ENCODE measurements at regions not wholly inside any gene's neighbourhood (a gene's known extent, or its start where the extent isn't known, plus 50 kb on each side); places are given as distances from the start of the nearest gene placed in this dataset.
A peak's percentile ranks its signal among the peaks of the same experiment; 100 is the strongest.

- no peak for TF ChIP-seq THRAP3 (IDR thresholded peaks at IDR 0.05; ENCODE audit: borderline replicate concordance)
- TF ChIP-seq ZNF23 (CRISPR knock-in tag; IDR thresholded peaks at IDR 0.05), result no peak
- no peak for TF ChIP-seq HNRNPUL1 (IDR thresholded peaks at IDR 0.05; ENCODE audit: low read length)
- TF ChIP-seq, protein P1, sequence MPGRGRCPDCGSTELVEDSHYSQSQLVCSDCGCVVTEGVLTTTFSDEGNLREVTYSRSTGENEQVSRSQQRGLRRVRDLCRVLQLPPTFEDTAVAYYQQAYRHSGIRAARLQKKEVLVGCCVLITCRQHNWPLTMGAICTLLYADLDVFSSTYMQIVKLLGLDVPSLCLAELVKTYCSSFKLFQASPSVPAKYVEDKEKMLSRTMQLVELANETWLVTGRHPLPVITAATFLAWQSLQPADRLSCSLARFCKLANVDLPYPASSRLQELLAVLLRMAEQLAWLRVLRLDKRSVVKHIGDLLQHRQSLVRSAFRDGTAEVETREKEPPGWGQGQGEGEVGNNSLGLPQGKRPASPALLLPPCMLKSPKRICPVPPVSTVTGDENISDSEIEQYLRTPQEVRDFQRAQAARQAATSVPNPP (IDR thresholded peaks at IDR 0.05; ENCODE audit: borderline replicate concordance, insufficient read depth, insufficient read length), result no peak
- no peak for TF ChIP-seq TBP (optimal IDR thresholded peaks at IDR 0.05; ENCODE audit: low read depth, low read length)
- no peak for TF ChIP-seq NFE2L1 (tag; IDR thresholded peaks at IDR 0.05; ENCODE audit: borderline replicate concordance, low read depth)
- TF ChIP-seq TCF7 (IDR thresholded peaks at IDR 0.05; ENCODE audit: borderline replicate concordance), result no peak
Measured at GRCh38 chr15:96460106-96460505, 129.6 kb downstream of the NR2F2 start (continued).

- no peak overlapping the region for H2AFZ ChIP-seq (ENCODE audit: low read depth, low read length)
- no TSS peak for BruUV-seq (replicated peaks)
- peak in 1 of 2 experiments; percentile 46; a peak in 2 of 4 replicates for TF ChIP-seq RAD21 (CRISPR knock-in tag; conservative IDR thresholded peaks at IDR 0.05 in 1 of 2, IDR thresholded peaks at IDR 0.05 in 1 of 2)
- no peak for TF ChIP-seq ZNF146 (CRISPR knock-in tag; IDR thresholded peaks at IDR 0.05; ENCODE audit: unreplicated experiment)
- TF ChIP-seq CTCF (IDR thresholded peaks at IDR 0.05 in 2 of 3, conservative IDR thresholded peaks at IDR 0.05 in 1 of 3; ENCODE audit: insufficient read depth in 2 of 3, low read depth in 1 of 3, low read length in 3 of 3), result peak in 2 of 3 experiments; percentile 73 to 83; a peak in 4 of 6 replicates
- TF ChIP-seq PRDM10 (IDR thresholded peaks at IDR 0.05; ENCODE audit: partially characterized antibody), result peak; percentile 88
- FAIRE-seq, result no peak
- POLR2A ChIA-PET, result no interaction called here
- intact Hi-C loops (cut with micrococcal nuclease) (loop anchor here (5.0 kb wide), 1 partner anchor 106 kb away; no protein-coding TSS in a partner anchor), in situ Hi-C loops (cut with MboI) (no loop called here)
- ATAC-seq, result peak; percentile 48; the same call in 2 of the 3 replicates
- H3K4me3 ChIP-seq, result no peak overlapping the region
- H3K9me1 ChIP-seq (ENCODE audit: control insufficient read depth, insufficient read depth, low read length), result no peaks in the 10 kb centered on the region
- WGBS (ENCODE audit: insufficient coverage, low coverage, missing lambda C conversion rate), result 5% methylated on average over 21 of the region's 21 CpGs
- H3K4me2 ChIP-seq (ENCODE audit: insufficient read depth, low read length), result no peak overlapping the region
- no peaks in the 10 kb centered on the region for H3K9me3 ChIP-seq (replicated peaks; ENCODE audit: control insufficient read depth, insufficient read depth, low read depth, low read length)
- H3K27me3 ChIP-seq (ENCODE audit: control insufficient read depth in 2 of 2, insufficient read depth in 2 of 2, low read length in 2 of 2), result peaks cover 17 to 21% of the 10 kb centered on the region in 2 experiments; a peak in 4 of 5 replicates
- H3K4me1 ChIP-seq (replicated peaks in 1 of 2; ENCODE audit: control insufficient read depth in 2 of 2, insufficient read depth in 2 of 2, low read length in 2 of 2), result no peaks in the 10 kb centered on the region
- no peak overlapping the region for H3K9ac ChIP-seq (ENCODE audit: insufficient read depth in 1 of 2, low read depth in 2 of 2, low read length in 2 of 2)
- CTCF ChIA-PET (ENCODE audit: low intra/inter-chr PET ratio), result interaction anchor here (0.7 kb wide), 1 partner anchor 136 kb away, joined by 3 read pairs; no protein-coding TSS in a partner anchor
- no peaks in the 10 kb centered on the region for H4K20me1 ChIP-seq (replicated peaks; ENCODE audit: control insufficient read depth, insufficient read depth, low read length)
- no peaks in the 10 kb centered on the region for H3K36me3 ChIP-seq (ENCODE audit: control insufficient read depth, insufficient read depth, low read length)
- no peak overlapping the region for H3K27ac ChIP-seq (ENCODE audit: extremely low read depth, low read depth, low read length)
- no peaks in the 10 kb centered on the region for H3K79me2 ChIP-seq (ENCODE audit: control insufficient read depth, insufficient read depth, low read length)
- DNase-seq (ENCODE audit: extremely low read depth in 1 of 4, low spot score in 3 of 4), result no peak
Measured at GRCh38 chr15:96462768-96463750, 132.6 kb downstream of the NR2F2 start.

Data from K562 (cell line).